GM18867 (cell line): ENCODE measurements at regions not wholly inside any gene's neighbourhood (a gene's known extent, or its start where the extent isn't known, plus 50 kb on each side); places are given as distances from the start of the nearest gene placed in this dataset.

Source experiments
- ATAC-seq: cut with Tn5 transposase; IDR thresholded peaks from one replicate; pipeline ENCODE4 v1.9.1; 2021; ENCODE audit warnings: mild to moderate bottlenecking, moderate library complexity; ENCODE audit not compliant: unreplicated experiment

GRCh38 chr11:36719358-36720107 lies 121.5 kb upstream of the RAG2 start:
- no peak for ATAC-seq

- no peak for ATAC-seq
Observed at GRCh38 chr11:36718451-36718850, 120.4 kb upstream of the RAG2 start.

- ATAC-seq = no peak
Observed at GRCh38 chr11:36713715-36714114, 115.7 kb upstream of the RAG2 start.

- ATAC-seq = peak; percentile 46
Observed at GRCh38 chr11:36711104-36711825, 113.2 kb upstream of the RAG2 start.
